GM21526 (cell line): ENCODE measurements at regions not wholly inside any gene's neighbourhood (a gene's known extent, or its start where the extent isn't known, plus 50 kb on each side); places are given as distances from the start of the nearest gene placed in this dataset.
"Not testable (repeated sequence)": the region's sequence is repeated elsewhere in the genome, so short reads cannot be mapped to it uniquely, and the experiment has no call there.

ENCODE experiments used
- ATAC-seq: cut with Tn5 transposase; IDR thresholded peaks from one replicate; pipeline ENCODE4 v1.9.1; 2021; ENCODE audit warnings: moderate library complexity; ENCODE audit not compliant: unreplicated experiment, low FRiP score

DNA sequence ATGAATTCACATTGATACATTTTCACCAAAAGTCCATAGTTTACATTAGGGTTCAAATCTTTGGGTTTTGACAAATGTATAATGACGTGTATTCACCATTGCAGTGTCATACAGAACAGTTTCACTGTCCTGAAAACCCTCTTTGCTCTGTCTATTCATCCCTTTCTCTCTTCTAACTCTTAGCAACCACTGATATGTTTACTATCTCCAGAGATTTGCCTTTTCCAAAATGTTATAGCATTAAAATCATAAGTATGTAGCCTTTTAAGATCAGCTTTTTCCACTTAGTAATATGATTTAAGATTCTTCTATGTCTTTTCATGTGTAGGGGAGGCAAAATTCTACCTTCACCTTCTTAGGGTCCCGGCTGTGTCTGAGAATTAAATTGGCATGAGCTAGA, 203.8 kb downstream of the TPRG1 start:
- no peak for ATAC-seq

DNA sequence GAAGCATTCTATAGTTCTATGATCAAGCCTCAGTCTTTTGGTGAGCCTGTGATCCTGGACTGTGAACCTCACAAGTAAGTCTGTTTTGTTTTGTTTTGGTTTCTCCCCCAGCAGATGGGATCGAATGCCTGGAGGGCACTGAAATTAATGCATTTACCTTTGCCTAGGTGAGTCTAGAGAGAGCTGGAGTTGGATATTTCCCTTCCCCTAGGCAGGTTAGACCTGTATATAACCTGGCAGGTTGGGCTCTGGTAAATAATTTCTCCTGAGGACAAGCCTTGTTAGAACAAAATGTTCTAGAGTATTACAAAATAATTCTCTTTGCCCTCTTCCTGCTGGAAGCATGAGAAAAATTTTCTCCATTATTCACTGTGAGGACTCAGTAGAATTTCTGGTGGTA, 211.9 kb downstream of the TPRG1 start:
- ATAC-seq: no peak

DNA sequence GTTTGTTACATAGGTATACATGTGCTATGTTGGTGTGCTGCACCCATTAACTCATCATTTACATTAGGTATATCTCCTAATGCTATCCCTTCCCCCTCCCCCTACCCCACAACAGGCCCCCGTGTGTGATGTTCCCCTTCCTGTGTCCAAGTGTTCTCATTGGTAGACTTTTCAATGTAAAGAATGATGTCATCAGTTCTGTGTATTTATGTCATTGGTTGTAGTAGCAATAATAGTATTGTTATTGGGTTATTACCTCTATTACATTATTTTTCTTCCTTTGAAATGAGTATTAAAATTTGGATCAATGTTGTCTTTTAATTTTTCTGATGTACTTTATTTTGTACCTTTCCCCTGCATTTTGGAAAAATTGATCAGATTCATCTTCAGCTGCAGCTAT, 214.1 kb downstream of the TPRG1 start:
- not testable (repeated sequence) for ATAC-seq

DNA sequence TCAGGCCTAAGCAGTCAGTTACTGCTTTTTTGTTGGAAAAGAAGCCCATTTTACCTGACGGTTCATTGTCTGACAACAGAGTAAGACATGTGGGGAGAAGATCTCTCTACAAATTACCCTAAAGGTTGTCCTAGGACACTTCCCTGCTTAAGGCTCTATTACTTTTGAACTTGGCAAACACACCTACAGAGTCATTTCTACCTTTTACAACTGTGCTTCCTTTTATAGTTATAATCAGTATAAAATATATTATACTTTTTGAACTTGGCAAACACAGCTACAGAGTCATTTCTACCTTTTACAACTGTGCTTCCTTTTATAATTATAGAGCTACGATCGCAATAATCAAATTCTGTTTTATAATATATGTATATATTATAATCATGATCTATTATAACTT, 215.0 kb downstream of the TPRG1 start:
- no peak for ATAC-seq

DNA sequence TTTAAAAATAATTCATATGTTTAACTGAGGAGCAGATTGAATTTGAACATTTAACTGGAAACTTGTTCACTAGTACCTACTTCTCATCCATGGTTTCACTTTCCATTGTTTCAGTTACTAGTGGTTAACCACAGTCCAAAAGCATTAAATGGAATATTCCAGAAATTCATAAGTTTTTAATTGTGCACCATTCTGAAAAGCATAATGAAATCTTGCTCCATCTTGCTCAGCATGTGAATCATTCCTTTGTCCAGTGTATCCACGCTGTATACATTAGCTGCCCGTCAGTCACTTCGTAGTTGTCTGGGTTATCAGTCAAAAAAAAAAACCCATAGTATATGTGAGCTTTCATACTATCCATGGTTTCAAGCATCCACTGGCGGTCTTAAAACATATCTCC, 217.6 kb downstream of the TPRG1 start:
- ATAC-seq: no peak

DNA sequence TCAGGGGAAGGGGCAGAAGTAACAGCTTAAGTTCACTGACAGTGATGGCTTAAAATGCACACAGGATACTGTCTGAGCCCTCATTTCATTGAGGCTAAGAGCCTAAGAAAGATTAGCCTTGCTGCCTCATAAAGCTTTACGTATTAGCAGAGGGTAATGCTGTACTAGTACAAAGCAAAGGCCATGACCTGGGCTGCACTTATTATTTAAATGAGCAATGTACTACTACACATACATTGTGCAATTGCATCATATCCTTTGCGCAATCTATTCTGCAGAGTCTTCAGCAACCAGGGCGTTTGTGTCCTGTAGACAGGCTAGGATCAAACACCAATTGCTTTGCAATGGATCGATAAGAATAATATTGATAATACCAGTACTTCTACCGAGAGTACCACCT, 221.8 kb downstream of the TPRG1 start:
- ATAC-seq: no peak

DNA sequence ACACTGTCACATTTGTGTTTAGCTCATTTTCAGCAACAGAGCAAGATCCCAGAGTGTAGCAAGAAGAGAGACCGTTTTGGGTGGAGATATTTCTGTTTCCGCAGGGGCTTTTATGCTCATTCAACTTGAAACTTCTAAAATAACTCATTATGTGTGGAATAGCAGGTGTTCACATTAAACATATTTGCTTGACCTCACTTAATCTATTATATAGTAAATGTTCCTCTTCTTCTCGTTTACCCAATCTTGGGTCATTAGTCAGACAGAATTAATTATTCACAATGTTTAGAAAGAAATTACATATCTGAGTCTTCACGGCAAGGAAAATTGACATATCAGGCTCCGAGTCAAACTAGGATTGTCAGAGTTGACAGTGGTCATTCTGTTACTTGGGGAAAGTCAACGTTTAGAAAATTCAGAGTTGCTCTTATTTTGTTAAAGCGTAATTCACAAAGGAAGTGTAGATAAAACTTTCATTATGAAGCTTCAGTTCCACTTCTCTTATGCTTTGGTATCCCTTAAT, 222.9 kb downstream of the TPRG1 start:
- ATAC-seq: peak; percentile 70

DNA sequence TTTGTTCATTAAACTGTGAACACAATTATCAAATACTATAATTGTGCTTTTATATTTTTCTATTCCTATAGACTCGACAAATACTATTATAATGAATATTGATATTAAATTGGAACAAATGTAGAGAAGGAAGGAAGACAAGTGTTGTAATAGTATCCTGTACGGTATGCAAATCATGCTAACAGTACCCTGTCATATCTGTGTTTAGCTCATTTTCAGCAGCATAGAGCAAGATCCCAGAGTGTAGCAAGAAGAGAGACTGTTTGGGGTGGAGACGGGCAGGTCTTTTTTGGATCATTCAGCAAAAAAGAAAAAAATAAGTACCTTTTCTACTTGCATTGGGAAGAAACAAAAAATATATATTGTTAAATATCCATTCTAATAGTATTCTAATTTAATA, 224.1 kb downstream of the TPRG1 start:
- ATAC-seq: no peak

DNA sequence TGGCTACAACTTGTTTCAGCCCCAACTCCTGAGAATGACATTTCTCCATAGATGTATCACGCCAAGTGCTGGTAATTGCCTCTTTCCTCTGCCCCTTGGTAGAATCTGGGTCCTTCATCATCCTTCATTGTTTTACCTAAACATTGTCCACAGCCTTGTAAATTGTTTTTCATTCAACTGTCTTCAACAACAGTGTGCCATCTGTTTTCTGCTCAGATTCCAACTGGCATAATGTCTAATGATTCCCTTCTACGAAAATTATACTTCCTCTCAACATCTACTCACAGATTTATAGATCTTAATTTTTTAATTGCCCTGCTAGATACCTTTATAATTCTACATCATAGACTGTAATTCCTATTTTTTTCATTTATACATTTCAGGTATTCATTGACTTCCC, 226.9 kb downstream of the TPRG1 start:
- no peak for ATAC-seq

DNA sequence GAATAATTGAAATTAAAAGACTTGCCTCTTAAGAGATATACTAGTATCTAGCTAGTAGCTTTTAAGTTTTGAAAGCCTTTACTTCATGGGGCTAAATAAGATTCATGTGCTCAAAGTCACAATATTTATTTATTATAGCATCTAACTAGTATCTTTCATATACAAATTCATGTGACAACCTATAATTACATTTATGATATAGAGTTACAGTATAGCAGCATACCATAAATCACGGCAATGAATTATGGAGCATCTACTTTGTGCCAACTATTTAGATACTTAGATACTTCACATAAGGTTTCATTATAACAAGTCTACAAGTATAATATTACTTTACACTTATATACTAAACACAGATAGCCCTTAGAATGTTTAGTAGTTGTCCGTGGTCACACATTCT, 229.4 kb downstream of the TPRG1 start:
- no peak for ATAC-seq

DNA sequence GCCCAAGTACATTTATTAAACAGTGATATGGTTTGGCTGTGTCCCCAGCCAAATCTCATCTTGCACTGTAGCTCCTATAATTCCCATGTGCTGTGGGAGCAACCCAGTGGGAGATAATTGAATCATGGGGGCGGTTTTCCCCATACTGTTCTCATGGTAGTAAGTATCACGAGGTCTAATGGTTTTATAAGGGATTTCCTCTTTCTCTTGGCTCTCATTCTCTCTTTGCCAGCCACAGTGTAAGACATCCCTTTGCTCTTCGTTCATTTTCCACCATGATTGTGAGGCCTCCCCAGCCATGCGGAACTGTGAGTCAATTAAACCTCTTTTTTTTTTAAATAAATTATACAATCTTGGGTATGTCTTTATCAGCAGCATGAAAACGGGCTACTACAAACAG, 228.0 kb upstream of the TP63 start:
- ATAC-seq: no peak

DNA sequence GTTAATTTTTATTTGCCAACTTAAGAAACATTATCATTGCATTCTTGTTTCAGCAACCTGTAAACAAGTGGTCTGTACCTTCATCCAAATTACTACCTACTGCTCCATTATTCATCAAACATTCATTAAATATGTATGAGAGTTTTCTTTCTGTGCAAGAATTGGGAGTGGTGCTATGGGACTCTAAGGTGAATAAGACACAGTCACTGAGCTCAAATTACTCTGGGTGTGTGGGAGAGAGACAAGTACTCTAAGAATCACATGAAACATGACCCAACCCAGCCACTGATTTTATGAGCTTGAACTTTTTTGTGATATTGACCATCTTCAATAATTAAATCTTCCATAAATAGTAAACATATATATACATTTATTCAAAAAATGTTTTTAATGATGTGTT, 227.2 kb upstream of the TP63 start:
- no peak for ATAC-seq

DNA sequence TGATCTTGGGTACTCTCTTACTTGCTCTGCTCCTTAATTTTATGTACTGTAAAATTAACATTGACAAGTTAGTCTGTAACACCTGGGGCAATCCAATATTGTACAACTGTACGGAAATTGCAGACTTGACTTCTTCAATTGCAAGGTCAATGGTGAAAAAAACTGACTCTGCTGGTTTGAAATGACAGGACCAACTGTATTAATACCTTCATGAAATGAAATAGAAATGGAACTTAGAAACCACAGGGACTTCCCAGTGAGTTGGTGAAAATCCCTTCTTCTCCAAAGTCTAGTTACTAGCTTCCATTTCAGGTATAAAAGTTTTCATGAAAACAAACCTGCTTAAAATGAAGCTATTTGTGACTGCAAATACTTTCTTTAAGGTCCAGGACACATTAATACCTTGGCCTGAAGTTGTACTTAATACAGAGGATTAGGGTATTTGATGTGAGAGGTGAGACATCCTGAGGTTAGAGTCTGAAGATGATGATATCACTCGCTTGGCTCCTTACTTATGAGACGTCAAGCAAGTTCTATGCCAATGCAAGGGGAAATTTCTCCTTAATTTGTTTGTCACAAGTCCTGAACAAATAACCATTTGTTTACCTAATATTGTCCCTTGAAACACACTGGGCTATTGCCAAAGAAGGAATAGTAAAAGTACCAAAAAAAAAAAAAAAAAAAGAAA, 226.2 kb upstream of the TP63 start:
- ATAC-seq: no peak

DNA sequence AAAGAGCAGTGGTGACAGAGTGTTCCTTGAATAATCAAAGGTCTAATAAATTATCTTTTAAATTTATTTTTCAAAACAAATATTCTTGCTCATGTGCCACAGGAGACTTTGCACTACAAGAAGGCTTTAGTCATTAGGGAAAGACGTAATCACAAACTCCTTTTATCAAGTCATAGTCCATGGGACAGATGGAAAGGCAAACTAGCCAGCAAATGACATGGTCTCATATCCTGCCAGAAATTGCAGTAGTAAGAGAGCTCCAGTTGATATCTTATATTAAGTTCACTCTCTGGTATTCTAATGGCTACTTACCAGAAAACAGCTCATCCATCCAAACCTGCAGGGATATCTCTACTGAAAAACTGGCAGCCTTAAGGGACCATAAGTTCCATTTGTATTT, 225.0 kb upstream of the TP63 start:
- ATAC-seq: no peak

DNA sequence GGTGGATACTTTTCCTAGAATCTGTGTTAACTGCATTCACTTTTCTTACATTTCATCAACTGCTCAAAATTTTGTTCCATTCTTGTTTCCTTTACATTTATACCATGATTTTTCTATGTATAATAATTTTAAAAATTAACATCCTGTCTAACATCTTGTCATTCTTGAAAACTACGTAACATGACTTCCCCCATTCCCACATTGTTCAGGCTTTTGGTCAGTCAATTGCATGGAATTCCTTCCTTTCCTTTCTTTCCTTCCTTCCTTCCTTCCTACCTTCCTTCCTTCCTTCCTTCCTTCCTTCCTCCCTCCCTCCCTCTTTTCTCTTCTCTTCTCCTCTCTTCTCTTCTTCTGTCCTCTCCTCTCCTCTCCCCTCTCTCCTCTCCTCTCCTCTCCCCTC, 220.7 kb upstream of the TP63 start:
- no peak for ATAC-seq

DNA sequence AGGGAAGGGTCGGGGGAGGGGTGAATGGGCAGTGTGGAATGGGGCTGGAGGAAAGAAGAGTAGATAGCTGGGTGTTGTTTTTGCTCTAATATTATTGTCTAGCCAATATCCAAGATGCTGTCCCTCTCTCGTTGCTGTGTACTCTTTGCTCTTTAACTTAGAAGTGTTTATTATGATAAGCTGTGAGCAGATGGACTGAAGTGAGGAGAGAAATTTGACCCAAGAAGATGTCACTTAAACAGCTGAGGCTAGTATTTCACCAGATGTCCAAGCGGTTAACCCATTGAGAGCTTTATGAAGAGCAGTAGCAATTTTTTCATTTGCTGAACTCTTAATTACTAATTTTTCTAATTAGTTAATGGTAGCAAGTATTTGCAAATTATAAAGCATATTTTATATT, 212.2 kb upstream of the TP63 start:
- ATAC-seq: no peak

DNA sequence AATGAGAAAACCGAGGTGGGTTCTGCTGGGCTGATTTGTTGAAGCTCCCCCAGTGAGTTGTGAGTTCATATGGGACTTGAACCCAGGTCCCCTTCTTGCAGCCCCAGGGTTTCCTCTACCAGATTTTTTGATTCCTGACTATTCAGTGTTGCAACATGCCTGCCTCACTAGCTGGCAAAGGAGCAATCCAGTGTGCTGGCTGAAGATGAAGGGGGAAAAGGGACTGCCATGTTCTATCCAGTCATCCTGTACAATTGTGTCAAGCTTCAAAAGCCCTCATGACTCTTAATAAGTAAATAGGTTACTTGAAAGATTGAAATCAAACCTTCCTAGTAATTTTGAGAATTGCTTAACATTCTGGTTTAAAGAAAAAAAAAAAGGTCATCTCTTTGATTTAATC, 211.5 kb upstream of the TP63 start:
- no peak for ATAC-seq

DNA sequence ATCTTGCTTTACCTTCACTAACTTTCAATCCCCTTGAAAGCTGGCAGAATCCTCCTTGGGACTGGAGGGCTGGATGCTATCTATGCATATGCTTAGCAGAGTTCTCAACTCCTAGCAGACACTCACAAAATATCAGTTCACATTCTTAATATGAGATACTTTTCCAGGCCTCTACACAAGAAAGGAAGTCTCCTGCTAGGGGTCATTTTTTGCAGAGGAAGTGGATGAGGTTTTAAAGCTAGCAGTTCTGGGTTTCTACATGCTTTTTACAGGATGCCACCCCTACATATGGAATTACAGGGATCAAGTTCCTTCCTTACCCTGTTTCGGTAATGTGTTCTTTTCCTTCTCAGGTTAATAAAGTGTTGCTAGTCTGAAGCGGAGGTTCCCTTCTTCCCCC, 206.3 kb upstream of the TP63 start:
- ATAC-seq: no peak

DNA sequence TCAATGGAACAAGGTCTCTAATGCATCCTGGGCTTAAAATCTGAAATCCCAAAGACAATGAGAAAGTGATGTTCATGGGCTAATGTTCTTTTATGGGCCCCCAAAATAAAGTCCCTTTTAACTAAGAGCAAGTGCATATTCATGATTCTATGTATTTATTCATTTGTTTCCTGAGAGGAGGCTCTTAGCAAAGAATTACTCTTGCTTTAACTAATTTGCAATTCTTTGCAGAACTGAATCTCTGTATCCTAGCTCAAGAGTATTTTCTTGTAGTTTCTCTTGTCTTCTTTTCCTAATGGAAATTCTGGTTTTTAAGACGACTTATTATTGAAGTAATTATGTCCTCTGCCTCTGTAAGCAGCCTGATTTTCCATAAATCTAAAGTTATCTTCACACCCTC, 202.2 kb upstream of the TP63 start:
- ATAC-seq: no peak

DNA sequence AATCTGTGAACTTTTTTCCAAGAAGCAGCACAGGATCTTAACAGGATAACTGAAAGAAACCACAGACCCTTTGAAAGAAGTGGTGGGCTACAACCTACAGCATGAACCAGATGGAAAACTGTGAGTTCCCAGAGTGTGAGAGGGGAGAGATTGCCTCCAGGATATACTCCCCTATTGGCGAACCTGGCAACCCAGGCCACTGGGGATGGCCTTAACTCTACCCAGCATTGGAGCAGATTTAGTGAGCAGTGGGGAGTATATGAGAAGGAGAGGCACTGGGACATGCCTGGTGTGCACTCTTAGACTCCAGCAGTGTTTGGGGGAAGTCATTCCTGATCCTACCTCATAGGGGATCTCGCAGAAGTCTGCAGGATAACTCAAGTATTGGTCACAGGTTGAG, 201.0 kb upstream of the TP63 start:
- ATAC-seq: no peak

DNA sequence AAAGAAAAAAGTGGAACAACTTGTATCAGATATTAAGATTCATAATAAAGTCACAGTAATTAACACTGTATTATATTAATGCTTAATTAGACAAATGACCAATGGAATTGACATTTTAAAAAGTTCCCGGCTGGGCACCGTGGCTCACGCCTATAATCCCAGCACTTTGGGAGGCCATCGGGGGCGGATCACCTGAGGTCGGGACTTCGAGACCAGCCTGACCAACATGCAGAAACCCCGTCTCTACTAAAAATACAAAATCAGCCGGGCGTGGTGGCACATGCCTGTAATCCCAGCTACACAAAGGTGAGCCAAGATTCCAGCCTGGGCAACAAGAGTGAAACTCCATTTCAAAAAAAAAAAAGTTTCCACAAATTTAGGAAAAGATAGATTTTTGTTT, 188.9 kb upstream of the TP63 start:
- not testable (repeated sequence) for ATAC-seq

DNA sequence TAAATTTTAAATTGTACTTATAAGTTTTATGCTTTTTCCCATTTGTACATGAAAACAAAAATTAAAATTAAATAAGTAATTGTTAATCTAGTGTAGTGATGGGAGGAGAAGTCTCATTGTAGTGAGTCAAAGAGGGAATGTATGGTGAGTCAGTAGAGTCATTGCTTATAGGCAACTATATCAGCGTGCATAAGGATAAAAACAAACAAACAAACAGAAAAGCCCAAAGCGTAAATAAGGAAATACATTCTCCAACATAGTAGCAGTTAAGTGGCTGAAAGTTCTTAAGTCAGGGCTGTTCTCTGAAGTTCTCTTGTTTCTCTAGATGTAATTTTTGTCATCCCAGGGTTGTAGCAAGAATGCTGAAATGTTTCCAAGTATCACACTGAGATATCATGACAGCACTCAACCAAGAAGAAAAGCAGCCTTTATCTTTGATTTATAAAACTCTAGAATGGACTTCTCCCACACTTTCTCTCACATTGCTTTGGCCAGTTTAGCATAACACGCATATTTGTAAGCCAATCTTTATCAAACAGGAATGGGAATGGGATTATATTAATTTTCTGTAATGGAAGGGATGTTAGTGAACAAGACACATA, 184.1 kb upstream of the TP63 start:
- ATAC-seq: no peak

DNA sequence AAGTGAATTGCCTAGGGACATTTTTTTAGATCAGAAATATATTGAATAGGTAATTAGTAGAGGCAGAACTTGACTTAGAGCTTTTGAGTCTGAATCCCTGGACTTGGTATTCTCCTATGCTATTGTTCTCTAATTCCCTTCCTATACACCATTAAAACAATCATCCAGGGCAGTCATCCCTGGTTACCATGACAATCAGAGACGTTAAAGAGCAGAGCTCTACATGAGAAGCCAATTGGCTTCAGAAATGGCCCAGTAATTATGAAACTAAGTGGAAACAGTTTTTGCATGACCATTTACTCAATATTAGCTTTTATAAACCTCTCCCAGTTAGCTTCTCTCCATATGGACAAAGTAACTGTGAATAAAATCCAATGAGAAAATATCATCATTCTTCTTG, 182.1 kb upstream of the TP63 start:
- ATAC-seq: no peak
